ENCODE measurements at regions not wholly inside any gene's neighbourhood (a gene's known extent, or its start where the extent isn't known, plus 50 kb on each side); places are given as distances from the start of the nearest gene placed in this dataset.

DNA sequence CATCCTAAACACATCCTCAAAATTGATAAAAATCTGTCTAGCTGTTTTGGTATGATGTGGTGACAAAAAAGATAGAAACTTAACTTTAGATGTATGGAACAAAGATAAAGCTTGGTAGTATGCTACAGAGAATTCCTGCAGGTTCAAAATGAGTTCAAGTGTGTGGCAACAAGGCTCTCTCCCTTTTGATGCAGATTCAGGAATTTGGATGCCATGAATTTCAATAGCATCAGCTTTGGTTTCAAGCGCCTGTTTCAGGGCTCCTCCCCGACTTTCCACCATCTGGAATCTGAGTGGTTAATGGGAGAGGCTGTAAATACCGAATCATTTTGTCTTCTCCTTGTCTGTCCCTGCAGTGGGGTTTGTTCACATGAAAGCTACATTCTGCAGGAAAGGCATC is 180.6 kb downstream of the MTX2 start:
- TF ChIP-seq, protein P1, sequence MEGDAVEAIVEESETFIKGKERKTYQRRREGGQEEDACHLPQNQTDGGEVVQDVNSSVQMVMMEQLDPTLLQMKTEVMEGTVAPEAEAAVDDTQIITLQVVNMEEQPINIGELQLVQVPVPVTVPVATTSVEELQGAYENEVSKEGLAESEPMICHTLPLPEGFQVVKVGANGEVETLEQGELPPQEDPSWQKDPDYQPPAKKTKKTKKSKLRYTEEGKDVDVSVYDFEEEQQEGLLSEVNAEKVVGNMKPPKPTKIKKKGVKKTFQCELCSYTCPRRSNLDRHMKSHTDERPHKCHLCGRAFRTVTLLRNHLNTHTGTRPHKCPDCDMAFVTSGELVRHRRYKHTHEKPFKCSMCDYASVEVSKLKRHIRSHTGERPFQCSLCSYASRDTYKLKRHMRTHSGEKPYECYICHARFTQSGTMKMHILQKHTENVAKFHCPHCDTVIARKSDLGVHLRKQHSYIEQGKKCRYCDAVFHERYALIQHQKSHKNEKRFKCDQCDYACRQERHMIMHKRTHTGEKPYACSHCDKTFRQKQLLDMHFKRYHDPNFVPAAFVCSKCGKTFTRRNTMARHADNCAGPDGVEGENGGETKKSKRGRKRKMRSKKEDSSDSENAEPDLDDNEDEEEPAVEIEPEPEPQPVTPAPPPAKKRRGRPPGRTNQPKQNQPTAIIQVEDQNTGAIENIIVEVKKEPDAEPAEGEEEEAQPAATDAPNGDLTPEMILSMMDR (conservative IDR thresholded peaks at IDR 0.05; ENCODE audit: low read length), result no peak
- TF ChIP-seq EZH2phosphoT487 (IDR thresholded peaks at IDR 0.05; ENCODE audit: borderline replicate concordance, low read depth, low read length), result no peak
